Astrocyte (in vitro differentiated cells and primary cell): ENCODE measurements at regions not wholly inside any gene's neighbourhood (a gene's known extent, or its start where the extent isn't known, plus 50 kb on each side); places are given as distances from the start of the nearest gene placed in this dataset.

Experiments used
- CTCF ChIP-seq: IDR thresholded peaks from 2 replicates; pipeline ENCODE4 v1.5.1; 2011; ENCODE audit warnings: low read depth, mild to moderate bottlenecking, inconsistent platforms, low read length, moderate library complexity; ENCODE audit not compliant: insufficient read depth
- EZH2 ChIP-seq: IDR thresholded peaks from 2 replicates; pipeline ENCODE4 v1.6.1; 2012; ENCODE audit warnings: mild to moderate bottlenecking, low read length, inconsistent platforms; ENCODE audit not compliant: insufficient read depth

DNA sequence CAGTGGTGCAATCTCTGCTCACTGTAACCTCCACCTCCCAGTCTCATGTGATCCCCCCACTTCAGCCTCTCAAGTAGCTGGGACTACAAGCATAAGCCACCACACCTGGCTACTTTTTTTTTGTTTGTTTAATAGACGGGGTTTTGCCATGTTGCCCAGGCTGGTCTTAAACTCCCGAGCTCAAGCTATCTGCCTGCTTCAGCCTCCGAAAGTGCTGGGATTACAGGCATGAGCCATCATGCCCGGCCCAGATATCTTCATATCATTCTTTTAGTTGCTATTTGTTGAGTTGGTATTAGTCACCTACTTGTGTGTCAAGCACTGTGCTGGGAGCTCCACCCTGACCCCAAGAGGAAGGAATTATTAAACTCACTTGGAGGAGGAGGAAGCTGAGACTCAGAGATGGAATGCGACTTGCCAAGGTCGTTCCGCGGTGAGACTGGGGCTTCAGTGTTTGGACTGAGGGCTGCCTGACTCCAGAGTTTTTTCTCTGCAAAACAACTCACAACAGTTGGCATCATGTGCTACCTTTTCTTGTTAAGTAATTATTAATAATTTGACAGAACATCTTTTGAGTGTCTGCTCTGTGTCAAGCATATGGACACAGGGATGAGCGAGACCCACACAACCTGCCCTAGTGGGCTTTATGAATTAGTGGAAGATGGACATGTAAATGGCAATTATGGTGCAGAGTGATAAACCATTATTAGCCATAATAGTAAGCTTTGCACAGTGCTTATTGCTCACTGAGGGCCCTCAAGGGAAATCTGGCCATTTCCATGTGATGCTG is 132.0 kb downstream of the FOXD2 start:
- TF ChIP-seq EZH2: no peak
- TF ChIP-seq CTCF: peak; percentile 60
